ENCODE measurements at regions not wholly inside any gene's neighbourhood (a gene's known extent, or its start where the extent isn't known, plus 50 kb on each side); places are given as distances from the start of the nearest gene placed in this dataset.

GRCh38 chr7:81111781-81112540 is 193.1 kb upstream of the SEMA3C start:
- intact Hi-C loops (cut with micrococcal nuclease), result no loop called here
- TF ChIP-seq MYC (IDR thresholded peaks at IDR 0.05; ENCODE audit: low read depth, low read length), result no peak
- TF ChIP-seq MAX (IDR thresholded peaks at IDR 0.05; ENCODE audit: insufficient read depth, insufficient read length), result no peak
- TF ChIP-seq POLR2A (IDR thresholded peaks at IDR 0.05; ENCODE audit: low read depth, low read length), result no peak
- TF ChIP-seq POLR2AphosphoS5 (IDR thresholded peaks at IDR 0.05; ENCODE audit: insufficient read depth, low read depth, low read length), result no peak
- TF ChIP-seq FOS (IDR thresholded peaks at IDR 0.05; ENCODE audit: borderline replicate concordance, insufficient read depth, low read length), result no peak
- no peak for TF ChIP-seq JUN (IDR thresholded peaks at IDR 0.05; ENCODE audit: borderline replicate concordance, insufficient read depth, insufficient read length, low read depth)
- TF ChIP-seq CTCF (IDR thresholded peaks at IDR 0.05; ENCODE audit: extremely low read depth in 1 of 2, insufficient read depth in 1 of 2, low read depth in 1 of 2, low read length in 2 of 2), result no peak
- no peak for TF ChIP-seq GATA2 (IDR thresholded peaks at IDR 0.05; ENCODE audit: insufficient read depth, insufficient read length, low read depth, low read length)
- TF ChIP-seq EZH2 (IDR thresholded peaks at IDR 0.05; ENCODE audit: borderline replicate concordance, low read depth, low read length, severe bottlenecking), result no peak
- no peaks in the 10 kb centered on the region for H3K4me1 ChIP-seq (ENCODE audit: control insufficient read depth, extremely low read depth, insufficient read depth, low read length)
- DNase-seq (ENCODE audit: low read depth, low spot score), result peak; percentile 51
- dilution Hi-C loops (cut with MboI; ENCODE audit: extremely low pct_ligation_motif_present, low sequenced_read_pairs), result no loop called here
- H3K4me3 ChIP-seq (replicated peaks in 1 of 3; ENCODE audit: insufficient read depth in 1 of 3, low read depth in 1 of 3, low read length in 3 of 3), result no peak overlapping the region
- no TSS peak for BruUV-seq (replicated peaks)
- no peaks in the 10 kb centered on the region for H3K9me1 ChIP-seq (replicated peaks; ENCODE audit: control insufficient read depth, extremely low read depth, insufficient read depth, low read length)
- H4K20me1 ChIP-seq (replicated peaks; ENCODE audit: control insufficient read depth, extremely low read depth, insufficient read depth, low read length), result no peaks in the 10 kb centered on the region
- no peak for FAIRE-seq
- no peak overlapping the region for H3K27ac ChIP-seq (ENCODE audit: insufficient read depth, low read depth, low read length)
- peak overlapping the region; percentile 50 for H2AFZ ChIP-seq (ENCODE audit: low read depth, low read length)
- H3K9me3 ChIP-seq (replicated peaks; ENCODE audit: control insufficient read depth, insufficient read depth, low read length), result no peaks in the 10 kb centered on the region
- no peaks in the 10 kb centered on the region for H3K27me3 ChIP-seq (ENCODE audit: control insufficient read depth in 2 of 2, insufficient read depth in 2 of 2, low read length in 2 of 2)
- H3K9ac ChIP-seq (replicated peaks; ENCODE audit: extremely low read depth, insufficient read depth, low read length), result no peak overlapping the region
- H3K4me2 ChIP-seq (ENCODE audit: insufficient read depth, low read length), result no peak overlapping the region
- no peaks in the 10 kb centered on the region for H3K36me3 ChIP-seq (ENCODE audit: control insufficient read depth in 2 of 2, extremely low read depth in 1 of 2, insufficient read depth in 2 of 2, low read length in 2 of 2)
- H3K79me2 ChIP-seq (ENCODE audit: control insufficient read depth, insufficient read depth, low read length), result no peaks in the 10 kb centered on the region
- CTCF ChIA-PET, result interaction anchor here (1.0 kb wide), 1 partner anchor 16 kb away, joined by 3 read pairs; no protein-coding TSS in a partner anchor
- POLR2A ChIA-PET, result no interaction called here
